ENCODE measurements at regions not wholly inside any gene's neighbourhood (a gene's known extent, or its start where the extent isn't known, plus 50 kb on each side); places are given as distances from the start of the nearest gene placed in this dataset.

- Histone ChIP-seq H3K36me3 (ENCODE audit: control insufficient read depth in 1 of 2, insufficient read depth in 2 of 2, low read length in 2 of 2) (no peaks in the 10 kb centered on the region), H3K79me2 (ENCODE audit: insufficient read depth, low read length) (no peaks in the 10 kb centered on the region), H4K20me1 (ENCODE audit: insufficient read depth) (no peaks in the 10 kb centered on the region), H3K27me3 (ENCODE audit: insufficient read depth, low read length) (no peaks in the 10 kb centered on the region), H3K4me2 (ENCODE audit: low read length) (no peak overlapping the region), H3K9me3 (ENCODE audit: control insufficient read depth in 1 of 2, insufficient read depth in 1 of 2, low read depth in 1 of 2, low read length in 2 of 2) (no peaks in the 10 kb centered on the region), H2AFZ (ENCODE audit: low read depth, low read length, poor library complexity, severe bottlenecking) (no peak overlapping the region), H3K4me3 (replicated peaks in 1 of 2; ENCODE audit: low read depth in 1 of 2, low read length in 2 of 2) (no peak overlapping the region), H3K4me1 (ENCODE audit: control insufficient read depth in 1 of 2, insufficient read depth in 2 of 2, low read length in 2 of 2) (no peaks in the 10 kb centered on the region), H3K27ac (ENCODE audit: low read depth, low read length) (no peak overlapping the region), H3K9ac (ENCODE audit: low read length) (no peak overlapping the region), H3K9me2 (ENCODE audit: insufficient read depth) (no peaks in the 10 kb centered on the region)
- RAD21 ChIA-PET (ENCODE audit: low non-redundant PET in 1 of 2, low total read pairs in 2 of 2, uncharacterized antibody in 2 of 2, unreplicated experiment in 2 of 2): no interaction called here
- POLR2A ChIA-PET: no interaction called here
- BruUV-seq (replicated peaks): no TSS peak
- ATAC-seq: no peak
- TF ChIP-seq SP1 (IDR thresholded peaks at IDR 0.05; ENCODE audit: low read depth): no peak
- TF ChIP-seq, protein P1, sequence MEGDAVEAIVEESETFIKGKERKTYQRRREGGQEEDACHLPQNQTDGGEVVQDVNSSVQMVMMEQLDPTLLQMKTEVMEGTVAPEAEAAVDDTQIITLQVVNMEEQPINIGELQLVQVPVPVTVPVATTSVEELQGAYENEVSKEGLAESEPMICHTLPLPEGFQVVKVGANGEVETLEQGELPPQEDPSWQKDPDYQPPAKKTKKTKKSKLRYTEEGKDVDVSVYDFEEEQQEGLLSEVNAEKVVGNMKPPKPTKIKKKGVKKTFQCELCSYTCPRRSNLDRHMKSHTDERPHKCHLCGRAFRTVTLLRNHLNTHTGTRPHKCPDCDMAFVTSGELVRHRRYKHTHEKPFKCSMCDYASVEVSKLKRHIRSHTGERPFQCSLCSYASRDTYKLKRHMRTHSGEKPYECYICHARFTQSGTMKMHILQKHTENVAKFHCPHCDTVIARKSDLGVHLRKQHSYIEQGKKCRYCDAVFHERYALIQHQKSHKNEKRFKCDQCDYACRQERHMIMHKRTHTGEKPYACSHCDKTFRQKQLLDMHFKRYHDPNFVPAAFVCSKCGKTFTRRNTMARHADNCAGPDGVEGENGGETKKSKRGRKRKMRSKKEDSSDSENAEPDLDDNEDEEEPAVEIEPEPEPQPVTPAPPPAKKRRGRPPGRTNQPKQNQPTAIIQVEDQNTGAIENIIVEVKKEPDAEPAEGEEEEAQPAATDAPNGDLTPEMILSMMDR (IDR thresholded peaks at IDR 0.05 in 2 of 3, conservative IDR thresholded peaks at IDR 0.05 in 1 of 3; ENCODE audit: borderline replicate concordance in 1 of 3, insufficient read depth in 1 of 3, low read depth in 2 of 3, low read length in 2 of 3): no peak
- no peak for TF ChIP-seq YY1 (IDR thresholded peaks at IDR 0.05; ENCODE audit: extremely low read depth, insufficient replicate concordance, low read depth, low read length)
- no peak for TF ChIP-seq FOSL1 (IDR thresholded peaks at IDR 0.05; ENCODE audit: low read depth)
- TF ChIP-seq RAD21 (IDR thresholded peaks at IDR 0.05; ENCODE audit: low read depth): no peak
- no peak for TF ChIP-seq EZH2phosphoT487 (IDR thresholded peaks at IDR 0.05; ENCODE audit: borderline replicate concordance)
- TF ChIP-seq CEBPB (IDR thresholded peaks at IDR 0.05; ENCODE audit: low read depth): no peak
- TF ChIP-seq POLR2A (IDR thresholded peaks at IDR 0.05; ENCODE audit: borderline replicate concordance, extremely low read depth, insufficient read depth, insufficient read length): no peak
- TF ChIP-seq ZNF274 (IDR thresholded peaks at IDR 0.05; ENCODE audit: low read depth, low read length): no peak
- no peak for TF ChIP-seq EGR1 (IDR thresholded peaks at IDR 0.05; ENCODE audit: low read depth)
- no peak for TF ChIP-seq ZFX (IDR thresholded peaks at IDR 0.05)
- TF ChIP-seq, protein P2, sequence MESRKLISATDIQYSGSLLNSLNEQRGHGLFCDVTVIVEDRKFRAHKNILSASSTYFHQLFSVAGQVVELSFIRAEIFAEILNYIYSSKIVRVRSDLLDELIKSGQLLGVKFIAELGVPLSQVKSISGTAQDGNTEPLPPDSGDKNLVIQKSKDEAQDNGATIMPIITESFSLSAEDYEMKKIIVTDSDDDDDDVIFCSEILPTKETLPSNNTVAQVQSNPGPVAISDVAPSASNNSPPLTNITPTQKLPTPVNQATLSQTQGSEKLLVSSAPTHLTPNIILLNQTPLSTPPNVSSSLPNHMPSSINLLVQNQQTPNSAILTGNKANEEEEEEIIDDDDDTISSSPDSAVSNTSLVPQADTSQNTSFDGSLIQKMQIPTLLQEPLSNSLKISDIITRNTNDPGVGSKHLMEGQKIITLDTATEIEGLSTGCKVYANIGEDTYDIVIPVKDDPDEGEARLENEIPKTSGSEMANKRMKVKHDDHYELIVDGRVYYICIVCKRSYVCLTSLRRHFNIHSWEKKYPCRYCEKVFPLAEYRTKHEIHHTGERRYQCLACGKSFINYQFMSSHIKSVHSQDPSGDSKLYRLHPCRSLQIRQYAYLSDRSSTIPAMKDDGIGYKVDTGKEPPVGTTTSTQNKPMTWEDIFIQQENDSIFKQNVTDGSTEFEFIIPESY (IDR thresholded peaks at IDR 0.05; ENCODE audit: extremely low read depth, insufficient replicate concordance, low read length): no peak
- TF ChIP-seq ELF1 (IDR thresholded peaks at IDR 0.05; ENCODE audit: borderline replicate concordance, low read depth): no peak
- TF ChIP-seq SIN3A (IDR thresholded peaks at IDR 0.05; ENCODE audit: low read depth): no peak
- TF ChIP-seq POLR2AphosphoS5 (IDR thresholded peaks at IDR 0.05; ENCODE audit: low read depth, low read length): no peak
- no peak for TF ChIP-seq EZH2 (IDR thresholded peaks at IDR 0.05)
- no peak for TF ChIP-seq CBX3 (IDR thresholded peaks at IDR 0.05; ENCODE audit: low read depth)
- TF ChIP-seq, protein P3, sequence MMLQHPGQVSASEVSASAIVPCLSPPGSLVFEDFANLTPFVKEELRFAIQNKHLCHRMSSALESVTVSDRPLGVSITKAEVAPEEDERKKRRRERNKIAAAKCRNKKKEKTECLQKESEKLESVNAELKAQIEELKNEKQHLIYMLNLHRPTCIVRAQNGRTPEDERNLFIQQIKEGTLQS (IDR thresholded peaks at IDR 0.05): no peak
- no peak for TF ChIP-seq SRF (IDR thresholded peaks at IDR 0.05; ENCODE audit: low read depth)
- no peak for TF ChIP-seq MAX (IDR thresholded peaks at IDR 0.05)
- intact Hi-C loops (cut with micrococcal nuclease): no loop called here
- CTCF ChIA-PET: no interaction called here
- DNase-seq (ENCODE audit: low read depth, low spot score): no peak
Measured at GRCh38 chr2:149892563-149892962, 305.0 kb upstream of the MMADHC start.
